ENCODE measurements at regions not wholly inside any gene's neighbourhood (a gene's known extent, or its start where the extent isn't known, plus 50 kb on each side); places are given as distances from the start of the nearest gene placed in this dataset.

- TF ChIP-seq POLR2A (IDR thresholded peaks at IDR 0.05) (no peak), CTCF (IDR thresholded peaks at IDR 0.05) (no peak), POLR2AphosphoS5 (IDR thresholded peaks at IDR 0.05; ENCODE audit: insufficient read depth in 1 of 2, low read depth in 1 of 2) (no peak)
Observed at GRCh38 chr11:13149991-13150390, 127.6 kb upstream of the BMAL1 start.

All from vagina (tissue), 2 donors.